ENCODE measurements at regions not wholly inside any gene's neighbourhood (a gene's known extent, or its start where the extent isn't known, plus 50 kb on each side); places are given as distances from the start of the nearest gene placed in this dataset.

- H3K9me1 ChIP-seq (ENCODE audit: control insufficient read depth, extremely low read depth, insufficient read depth, low read length): no peaks in the 10 kb centered on the region
- TF ChIP-seq EZH2 (IDR thresholded peaks at IDR 0.05; ENCODE audit: low read length): no peak
- TF ChIP-seq, protein P1, sequence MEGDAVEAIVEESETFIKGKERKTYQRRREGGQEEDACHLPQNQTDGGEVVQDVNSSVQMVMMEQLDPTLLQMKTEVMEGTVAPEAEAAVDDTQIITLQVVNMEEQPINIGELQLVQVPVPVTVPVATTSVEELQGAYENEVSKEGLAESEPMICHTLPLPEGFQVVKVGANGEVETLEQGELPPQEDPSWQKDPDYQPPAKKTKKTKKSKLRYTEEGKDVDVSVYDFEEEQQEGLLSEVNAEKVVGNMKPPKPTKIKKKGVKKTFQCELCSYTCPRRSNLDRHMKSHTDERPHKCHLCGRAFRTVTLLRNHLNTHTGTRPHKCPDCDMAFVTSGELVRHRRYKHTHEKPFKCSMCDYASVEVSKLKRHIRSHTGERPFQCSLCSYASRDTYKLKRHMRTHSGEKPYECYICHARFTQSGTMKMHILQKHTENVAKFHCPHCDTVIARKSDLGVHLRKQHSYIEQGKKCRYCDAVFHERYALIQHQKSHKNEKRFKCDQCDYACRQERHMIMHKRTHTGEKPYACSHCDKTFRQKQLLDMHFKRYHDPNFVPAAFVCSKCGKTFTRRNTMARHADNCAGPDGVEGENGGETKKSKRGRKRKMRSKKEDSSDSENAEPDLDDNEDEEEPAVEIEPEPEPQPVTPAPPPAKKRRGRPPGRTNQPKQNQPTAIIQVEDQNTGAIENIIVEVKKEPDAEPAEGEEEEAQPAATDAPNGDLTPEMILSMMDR (optimal IDR thresholded peaks at IDR 0.05 in 1 of 3, IDR thresholded peaks at IDR 0.05 in 1 of 3, conservative IDR thresholded peaks at IDR 0.05 in 1 of 3; ENCODE audit: extremely low read depth in 1 of 3, insufficient read depth in 2 of 3, low read length in 3 of 3): no peak
- H3K36me3 ChIP-seq (ENCODE audit: control insufficient read depth in 2 of 2, extremely low read depth in 1 of 2, insufficient read depth in 2 of 2, low read length in 2 of 2): no peaks in the 10 kb centered on the region
- H4K20me1 ChIP-seq (ENCODE audit: control insufficient read depth, extremely low read depth, insufficient read depth, low read length): no peaks in the 10 kb centered on the region
- H3K4me2 ChIP-seq (ENCODE audit: control insufficient read depth, extremely low read depth, insufficient read depth, low read depth, low read length): no peak overlapping the region
- H3K4me3 ChIP-seq (ENCODE audit: control insufficient read depth in 2 of 3, extremely low read depth in 1 of 3, insufficient read depth in 2 of 3, low read depth in 1 of 3, low read length in 3 of 3): no peak overlapping the region
- dilution Hi-C loops (cut with MboI; ENCODE audit: extremely low pct_ligation_motif_present, low sequenced_read_pairs): no loop called here
- FAIRE-seq: no peak
- H2AFZ ChIP-seq (ENCODE audit: control insufficient read depth, low read length): no peak overlapping the region
- no peaks in the 10 kb centered on the region for H3K27me3 ChIP-seq (ENCODE audit: control insufficient read depth, extremely low read depth, insufficient read depth, low read length)
- no peaks in the 10 kb centered on the region for H3K4me1 ChIP-seq (ENCODE audit: control insufficient read depth, extremely low read depth, insufficient read depth, low read length)
- no peak overlapping the region for H3K9ac ChIP-seq (ENCODE audit: control insufficient read depth, extremely low read depth, insufficient read depth, low read length)
- H3K79me2 ChIP-seq (ENCODE audit: control insufficient read depth, insufficient read depth, low read length): no peaks in the 10 kb centered on the region
- no peaks in the 10 kb centered on the region for H3K9me3 ChIP-seq (ENCODE audit: control insufficient read depth, low read depth, low read length)
- DNase-seq (ENCODE audit: low read depth, low spot score): no peak
- no peak overlapping the region for H3K27ac ChIP-seq (ENCODE audit: control insufficient read depth, insufficient read depth, low read length)
Observed at GRCh38 chr18:31218671-31219383, 56.2 kb upstream of the DSC1 start.

DNA sequence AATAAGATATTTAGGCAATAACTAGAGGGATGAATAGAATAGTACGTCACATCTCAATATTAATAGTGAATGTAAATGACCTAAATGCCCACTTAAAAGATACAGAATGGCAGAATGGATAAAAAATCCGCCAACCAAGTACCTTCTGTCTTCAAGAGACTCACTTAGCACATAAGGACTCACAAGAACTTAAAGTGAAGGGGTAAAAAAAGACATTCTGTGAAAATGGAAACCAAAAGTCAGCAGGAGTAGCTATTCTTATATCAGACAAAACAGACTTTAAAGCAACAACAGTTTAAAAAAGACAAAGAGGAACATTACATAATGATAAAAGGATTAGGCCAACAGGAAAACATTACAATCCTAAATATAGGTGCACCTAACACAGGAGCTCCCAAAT, 56.7 kb upstream of the DSC1 start:
- no peak overlapping the region for H2AFZ ChIP-seq (ENCODE audit: control insufficient read depth, low read length)
- no peak for FAIRE-seq
- dilution Hi-C loops (cut with MboI; ENCODE audit: extremely low pct_ligation_motif_present, low sequenced_read_pairs): no loop called here

GRCh38 chr18:31223371-31223770, 60.7 kb upstream of the DSC1 start:
- no peak for FAIRE-seq
- no peak for TF ChIP-seq EZH2 (IDR thresholded peaks at IDR 0.05; ENCODE audit: low read length)
- TF ChIP-seq, protein P1 (optimal IDR thresholded peaks at IDR 0.05 in 1 of 3, IDR thresholded peaks at IDR 0.05 in 1 of 3, conservative IDR thresholded peaks at IDR 0.05 in 1 of 3; ENCODE audit: extremely low read depth in 1 of 3, insufficient read depth in 2 of 3, low read length in 3 of 3): no peak

More for the DNA sequence above, 56.7 kb upstream of the DSC1 start:
- H3K9ac ChIP-seq (ENCODE audit: control insufficient read depth, extremely low read depth, insufficient read depth, low read length): no peak overlapping the region
- no peaks in the 10 kb centered on the region for H3K27me3 ChIP-seq (ENCODE audit: control insufficient read depth, extremely low read depth, insufficient read depth, low read length)
- H3K36me3 ChIP-seq (ENCODE audit: control insufficient read depth in 2 of 2, extremely low read depth in 1 of 2, insufficient read depth in 2 of 2, low read length in 2 of 2): no peaks in the 10 kb centered on the region
- H4K20me1 ChIP-seq (ENCODE audit: control insufficient read depth, extremely low read depth, insufficient read depth, low read length): no peaks in the 10 kb centered on the region
- no peaks in the 10 kb centered on the region for H3K4me1 ChIP-seq (ENCODE audit: control insufficient read depth, extremely low read depth, insufficient read depth, low read length)
- no peaks in the 10 kb centered on the region for H3K9me1 ChIP-seq (ENCODE audit: control insufficient read depth, extremely low read depth, insufficient read depth, low read length)
- H3K27ac ChIP-seq (ENCODE audit: control insufficient read depth, insufficient read depth, low read length): no peak overlapping the region
- DNase-seq (ENCODE audit: low read depth, low spot score): no peak
- no peak overlapping the region for H3K4me2 ChIP-seq (ENCODE audit: control insufficient read depth, extremely low read depth, insufficient read depth, low read depth, low read length)
- H3K79me2 ChIP-seq (ENCODE audit: control insufficient read depth, insufficient read depth, low read length): no peaks in the 10 kb centered on the region
- TF ChIP-seq EZH2 (IDR thresholded peaks at IDR 0.05; ENCODE audit: low read length): no peak
- no peak overlapping the region for H3K4me3 ChIP-seq (ENCODE audit: control insufficient read depth in 2 of 3, extremely low read depth in 1 of 3, insufficient read depth in 2 of 3, low read depth in 1 of 3, low read length in 3 of 3)
- no peaks in the 10 kb centered on the region for H3K9me3 ChIP-seq (ENCODE audit: control insufficient read depth, low read depth, low read length)

More at GRCh38 chr18:31223371-31223770, 60.7 kb upstream of the DSC1 start:
- H3K36me3 ChIP-seq (ENCODE audit: control insufficient read depth in 2 of 2, extremely low read depth in 1 of 2, insufficient read depth in 2 of 2, low read length in 2 of 2): no peaks in the 10 kb centered on the region
- H3K27me3 ChIP-seq (ENCODE audit: control insufficient read depth, extremely low read depth, insufficient read depth, low read length): no peaks in the 10 kb centered on the region
- no peaks in the 10 kb centered on the region for H3K4me1 ChIP-seq (ENCODE audit: control insufficient read depth, extremely low read depth, insufficient read depth, low read length)
- no peaks in the 10 kb centered on the region for H4K20me1 ChIP-seq (ENCODE audit: control insufficient read depth, extremely low read depth, insufficient read depth, low read length)
- no peaks in the 10 kb centered on the region for H3K79me2 ChIP-seq (ENCODE audit: control insufficient read depth, insufficient read depth, low read length)
- H3K9me3 ChIP-seq (ENCODE audit: control insufficient read depth, low read depth, low read length): no peaks in the 10 kb centered on the region
- no peak overlapping the region for H3K9ac ChIP-seq (ENCODE audit: control insufficient read depth, extremely low read depth, insufficient read depth, low read length)
- H3K27ac ChIP-seq (ENCODE audit: control insufficient read depth, insufficient read depth, low read length): no peak overlapping the region
- no peak overlapping the region for H3K4me3 ChIP-seq (ENCODE audit: control insufficient read depth in 2 of 3, extremely low read depth in 1 of 3, insufficient read depth in 2 of 3, low read depth in 1 of 3, low read length in 3 of 3)
- no peak for DNase-seq (ENCODE audit: low read depth, low spot score)
- dilution Hi-C loops (cut with MboI; ENCODE audit: extremely low pct_ligation_motif_present, low sequenced_read_pairs): no loop called here
- no peaks in the 10 kb centered on the region for H3K9me1 ChIP-seq (ENCODE audit: control insufficient read depth, extremely low read depth, insufficient read depth, low read length)
- H2AFZ ChIP-seq (ENCODE audit: control insufficient read depth, low read length): no peak overlapping the region
- no peak overlapping the region for H3K4me2 ChIP-seq (ENCODE audit: control insufficient read depth, extremely low read depth, insufficient read depth, low read depth, low read length)
